Neuronal stem cell (in vitro differentiated cells): ENCODE measurements at regions not wholly inside any gene's neighbourhood (a gene's known extent, or its start where the extent isn't known, plus 50 kb on each side); places are given as distances from the start of the nearest gene placed in this dataset.

Experiments
- DNase-seq: peaks from one replicate; pipeline ENCODE4 v3.0.0-alpha.2; 2013; ENCODE audit warnings: low spot score
- H2AFZ ChIP-seq: one replicate; pipeline ENCODE4 v1.6.1; 2013; ENCODE audit warnings: mild to moderate bottlenecking, low read length, inconsistent platforms
- H2AK5ac ChIP-seq: 2 replicates; pipeline ENCODE4 v1.6.1; 2013; ENCODE audit warnings: low read depth, mild to moderate bottlenecking, inconsistent platforms, low read length, moderate library complexity, mixed read lengths
- H2BK120ac ChIP-seq: 2 replicates; pipeline ENCODE4 v1.6.1; 2013; ENCODE audit warnings: low read depth, mild to moderate bottlenecking, inconsistent platforms, low read length, moderate library complexity, mixed read lengths
- H2BK12ac ChIP-seq: one replicate; pipeline ENCODE4 v1.6.1; 2013; ENCODE audit warnings: low read length, inconsistent platforms
- H2BK15ac ChIP-seq: 2 replicates; pipeline ENCODE4 v1.6.1; 2013; ENCODE audit warnings: mild to moderate bottlenecking, low read length, inconsistent platforms, mixed read lengths
- H2BK5ac ChIP-seq: one replicate; pipeline ENCODE4 v1.6.1; 2013; ENCODE audit warnings: inconsistent platforms, mild to moderate bottlenecking, low read length, moderate library complexity
- H3K14ac ChIP-seq: one replicate; pipeline ENCODE4 v1.6.1; 2013; ENCODE audit warnings: low read length, inconsistent platforms
- H3K18ac ChIP-seq: 2 replicates; pipeline ENCODE4 v1.6.1; 2013; ENCODE audit warnings: low read length, inconsistent platforms
- H3K23ac ChIP-seq: 2 replicates; pipeline ENCODE4 v1.6.1; 2013; ENCODE audit warnings: low read depth, mild to moderate bottlenecking, mixed read lengths, low read length, inconsistent platforms; ENCODE audit not compliant: poor library complexity
- H3K27ac ChIP-seq: replicated peaks from 3 replicates; pipeline ENCODE4 v1.5.1; 2013; ENCODE audit warnings: low read length, inconsistent platforms
- H3K27me3 ChIP-seq, 3 experiments: 2 replicates each; pipeline ENCODE4 v1.6.1; 2013; ENCODE audit warnings: low read length in 3 of 3, mild to moderate bottlenecking in 2 of 3, inconsistent platforms in 1 of 3, low read depth in 1 of 3, mixed read lengths in 1 of 3, moderate library complexity in 1 of 3; ENCODE audit not compliant: control insufficient read depth in 3 of 3, insufficient read depth in 3 of 3
- H3K36me3 ChIP-seq, 2 donors: replicated peaks in 1 of 2; 2 replicates each; pipeline ENCODE4 v1.6.1; 2013; ENCODE audit warnings: low read length in 2 of 2; ENCODE audit not compliant: control insufficient read depth in 2 of 2, insufficient read depth in 2 of 2
- H3K4ac ChIP-seq: 2 replicates; pipeline ENCODE4 v1.6.1; 2013; ENCODE audit warnings: inconsistent platforms, mild to moderate bottlenecking, low read length, moderate library complexity
- H3K4me1 ChIP-seq, 2 donors: 1 replicate in 1 of 2; 2 replicates in 1 of 2; pipeline ENCODE4 v1.6.1; 2013; ENCODE audit warnings: low read length in 2 of 2, low read depth in 1 of 2; ENCODE audit not compliant: control insufficient read depth in 2 of 2, insufficient read depth in 1 of 2
- H3K4me2 ChIP-seq: one replicate; pipeline ENCODE4 v1.6.1; 2013; ENCODE audit warnings: mild to moderate bottlenecking, low read length, inconsistent platforms; ENCODE audit not compliant: insufficient read depth, poor library complexity, severe bottlenecking
- H3K4me3 ChIP-seq, 2 donors: 2 replicates each; pipeline ENCODE4 v1.5.1; 2013; ENCODE audit warnings: low read length in 2 of 2, mild to moderate bottlenecking in 2 of 2, inconsistent platforms in 1 of 2, moderate library complexity in 1 of 2
- H3K79me1 ChIP-seq: one replicate; pipeline ENCODE4 v1.6.1; 2013; ENCODE audit warnings: low read depth, mild to moderate bottlenecking, inconsistent platforms, low read length, moderate library complexity
- H3K9ac ChIP-seq: one replicate; pipeline ENCODE4 v1.6.1; 2013; ENCODE audit warnings: mild to moderate bottlenecking, low read depth, low read length, inconsistent platforms; ENCODE audit not compliant: poor library complexity
- H3K9me3 ChIP-seq, 2 donors: replicated peaks in 1 of 2; 2 replicates each; pipeline versions ENCODE3 to v1.6.1; 2013; ENCODE audit warnings: low read length in 2 of 2, mild to moderate bottlenecking in 2 of 2, inconsistent platforms in 1 of 2, low read depth in 1 of 2, mixed read lengths in 1 of 2, moderate library complexity in 1 of 2; ENCODE audit not compliant: control insufficient read depth in 2 of 2, insufficient read depth in 1 of 2
- H4K8ac ChIP-seq: one replicate; pipeline ENCODE4 v1.6.1; 2013; ENCODE audit warnings: low read depth, mild to moderate bottlenecking, inconsistent platforms, low read length, moderate library complexity
- H4K91ac ChIP-seq: one replicate; pipeline ENCODE4 v1.6.1; 2013; ENCODE audit warnings: low read length, low read depth, mild to moderate bottlenecking, inconsistent platforms; ENCODE audit not compliant: poor library complexity
- WGBS, 2 donors: extraction: QIAGEN DNeasy Blood & Tissue Kit; methylation state at CpG; one replicate each; pipeline ENCODE4 v1.1.7; 2013; ENCODE audit warnings: missing lambda C conversion rate in 2 of 2, mixed read lengths in 1 of 2; ENCODE audit not compliant: insufficient read length in 2 of 2, insufficient replicate concordance in 1 of 2; ENCODE audit errors: extremely low coverage in 2 of 2; 5-methylcytosine and 5-hydroxymethylcytosine counted together

DNA sequence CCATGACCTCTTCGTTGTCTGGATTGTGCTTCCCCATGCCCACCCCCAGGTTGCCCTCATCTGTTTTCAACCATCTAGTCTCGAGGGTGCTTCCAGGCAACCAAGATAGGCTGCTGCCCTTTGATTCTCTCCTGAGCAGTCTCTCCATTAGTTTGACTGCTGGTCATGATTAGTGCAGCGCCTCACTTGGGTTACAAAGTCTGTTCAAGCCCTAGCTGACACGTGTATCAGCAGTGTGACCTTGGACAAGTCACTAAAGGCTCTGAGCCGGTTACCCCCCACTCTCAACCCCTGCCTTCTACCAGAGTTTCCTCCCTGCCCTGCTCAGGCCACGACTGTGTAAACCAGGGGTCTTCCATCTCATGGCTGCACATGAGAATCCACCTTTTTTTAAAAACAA is 185.3 kb upstream of the PWP1 start:
- Histone ChIP-seq H3K23ac (no peak overlapping the region), H2BK5ac (no peak overlapping the region), H3K18ac (no peak overlapping the region), H3K9ac (no peak overlapping the region), H2BK12ac (no peak overlapping the region), H2BK15ac (no peak overlapping the region), H2AK5ac (no peak overlapping the region), H2BK120ac (peak overlapping the region; percentile 53), H3K14ac (no peak overlapping the region), H3K4me2 (no peak overlapping the region), H3K27ac (no peak overlapping the region), H3K36me3 (no peaks in the 10 kb centered on the region), H4K91ac (no peak overlapping the region), H3K9me3 (peaks cover 0 to 3% of the 10 kb centered on the region in 2 donors), H4K8ac (no peak overlapping the region), H3K4me1 (no peaks in the 10 kb centered on the region), H2AFZ (no peak overlapping the region), H3K27me3 (no peaks in the 10 kb centered on the region), H3K79me1 (no peaks in the 10 kb centered on the region), H3K4ac (no peak overlapping the region), H3K4me3 (no peak overlapping the region)
- DNase-seq, result no peak
- no CpG with 5 or more reads among the region's 6 CpGs for WGBS, 2 donors

DNA sequence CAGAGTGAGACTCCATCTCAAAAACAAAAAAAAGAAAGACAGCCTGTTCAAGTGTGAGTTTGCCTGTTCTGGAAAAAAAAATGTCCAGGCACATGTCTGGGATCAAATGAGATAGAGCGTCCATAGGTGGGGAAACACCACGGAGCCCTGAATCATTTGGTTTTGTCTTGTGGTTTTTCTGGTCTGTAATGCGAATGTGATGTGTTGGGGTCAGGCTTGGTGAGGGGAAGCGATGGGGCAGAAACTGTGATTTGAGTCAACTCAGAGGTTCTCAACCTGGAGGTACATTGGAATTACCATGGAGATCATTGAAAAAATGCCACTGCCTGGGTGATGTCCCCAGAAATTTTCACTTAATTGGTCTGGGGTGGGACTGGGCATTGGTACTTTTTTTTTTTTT is 183.9 kb upstream of the PWP1 start:
- no CpG with 5 or more reads among the region's 4 CpGs for WGBS, 2 donors
- H2BK12ac ChIP-seq, result no peak overlapping the region

DNA sequence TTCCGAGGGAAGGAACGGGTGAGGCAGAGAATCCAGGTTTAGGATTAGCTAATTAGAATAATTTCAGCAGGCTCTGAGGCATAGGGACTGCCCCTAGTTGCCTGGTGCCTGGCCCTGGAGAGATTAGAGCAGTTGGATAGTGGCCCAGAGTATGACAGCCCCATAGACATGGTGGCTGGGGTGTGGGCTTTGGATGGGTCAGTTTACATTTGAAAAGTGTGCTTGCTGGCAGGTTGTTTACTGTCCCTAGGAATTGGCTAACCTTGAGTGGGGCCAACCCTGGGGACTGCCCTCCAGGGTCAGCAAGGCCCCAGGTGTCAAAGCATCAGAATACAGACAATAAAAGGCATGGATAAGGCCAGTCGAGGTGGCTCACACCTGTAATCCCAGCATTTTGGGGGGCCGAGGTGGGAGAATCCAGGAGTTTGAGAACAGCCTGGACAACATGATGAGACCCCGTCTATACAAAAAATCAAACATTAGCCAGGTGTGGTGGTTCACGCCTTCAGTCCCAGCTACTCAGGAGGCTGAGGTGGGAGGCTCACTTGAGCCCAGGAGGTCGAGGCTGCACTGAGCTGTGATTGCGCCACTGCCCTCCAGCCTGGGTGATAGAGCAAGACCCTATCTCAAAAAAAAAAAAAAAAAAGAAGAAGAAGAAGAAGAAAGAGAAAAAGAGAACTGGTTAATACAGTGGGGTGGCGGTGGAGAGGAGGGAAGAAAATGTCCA is 182.3 kb upstream of the PWP1 start:
- H3K23ac ChIP-seq, result no peak overlapping the region
- H2BK15ac ChIP-seq, result no peak overlapping the region
- H4K91ac ChIP-seq, result no peak overlapping the region

More for the DNA sequence above, 183.9 kb upstream of the PWP1 start:
- H3K27ac ChIP-seq, result no peak overlapping the region
- H3K79me1 ChIP-seq, result no peaks in the 10 kb centered on the region
- H4K8ac ChIP-seq, result no peak overlapping the region
- no peak overlapping the region for H3K14ac ChIP-seq
- H3K4ac ChIP-seq, result no peak overlapping the region
- H3K36me3 ChIP-seq, result no peaks in the 10 kb centered on the region
- no peak overlapping the region for H2BK15ac ChIP-seq
- no peak overlapping the region for H3K18ac ChIP-seq
- no peak overlapping the region for H3K9ac ChIP-seq
- no peak overlapping the region for H3K23ac ChIP-seq
- H3K27me3 ChIP-seq, result no peaks in the 10 kb centered on the region
- H2BK5ac ChIP-seq, result no peak overlapping the region
- no peak overlapping the region for H3K4me2 ChIP-seq
- H2BK120ac ChIP-seq, result no peak overlapping the region
- H3K4me1 ChIP-seq, result no peaks in the 10 kb centered on the region
- H4K91ac ChIP-seq, result no peak overlapping the region
- DNase-seq, result no peak
- no peak overlapping the region for H2AK5ac ChIP-seq
- no peak overlapping the region for H3K4me3 ChIP-seq
- peaks cover 0 to 3% of the 10 kb centered on the region in 2 donors for H3K9me3 ChIP-seq
- H2AFZ ChIP-seq, result no peak overlapping the region

DNA sequence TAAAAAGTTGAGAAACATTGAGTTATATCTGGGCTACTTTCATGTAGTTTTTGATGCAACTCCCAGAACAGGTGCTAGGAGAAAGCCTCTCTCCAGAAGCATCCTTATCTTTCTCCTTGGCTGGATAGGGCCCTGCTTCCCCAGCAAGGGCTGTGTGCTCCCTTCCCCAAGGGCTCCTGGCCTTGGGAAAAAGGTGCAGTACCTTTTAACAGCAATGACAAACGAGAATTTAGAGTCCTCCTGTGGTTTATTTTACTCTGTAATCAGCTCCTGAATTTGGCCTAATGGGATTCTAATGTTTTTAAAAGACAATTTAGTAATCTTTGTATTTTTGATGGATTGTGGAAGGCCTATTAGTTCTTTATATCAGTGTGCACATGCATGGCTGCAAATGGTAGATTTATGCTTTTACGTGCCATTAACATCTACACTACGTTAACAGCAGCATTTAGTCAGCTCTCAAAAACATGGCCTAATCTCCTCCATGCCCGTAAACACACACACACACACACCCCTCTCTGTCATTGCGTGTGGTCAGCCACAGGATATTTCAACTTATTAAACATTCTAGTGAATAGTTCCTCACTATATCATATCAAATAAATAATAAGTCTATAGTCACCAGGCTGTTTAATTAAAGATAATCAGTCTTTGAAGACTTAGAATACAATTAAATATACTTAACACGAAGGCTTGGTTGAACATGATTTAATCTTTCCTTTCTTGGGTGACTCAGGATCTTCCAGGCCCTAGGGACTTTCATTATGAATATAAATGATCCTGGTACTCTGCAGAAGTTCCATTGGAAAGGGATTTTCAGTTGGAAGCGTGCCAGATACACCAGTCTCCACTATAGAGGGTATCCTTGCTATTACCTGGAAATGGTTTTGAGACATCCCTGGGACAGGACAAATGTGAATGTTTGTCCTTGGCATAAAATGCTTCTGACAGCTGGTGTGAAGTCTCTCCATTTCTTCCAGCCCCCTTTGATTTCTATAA is 181.4 kb upstream of the PWP1 start:
- H2AK5ac ChIP-seq, result no peak overlapping the region

More for the DNA sequence above, 182.3 kb upstream of the PWP1 start:
- Histone ChIP-seq H3K79me1 (no peaks in the 10 kb centered on the region), H2AFZ (no peak overlapping the region), H4K8ac (no peak overlapping the region), H3K36me3 (no peaks in the 10 kb centered on the region), H2BK12ac (no peak overlapping the region), H3K9me3 (no peaks in the 10 kb centered on the region), H3K18ac (no peak overlapping the region), H2AK5ac (no peak overlapping the region), H3K27ac (no peak overlapping the region), H3K14ac (no peak overlapping the region), H2BK120ac (no peak overlapping the region), H3K4me2 (no peak overlapping the region), H3K4me3 (no peak overlapping the region), H3K9ac (no peak overlapping the region), H3K4ac (no peak overlapping the region), H3K27me3 (no peaks in the 10 kb centered on the region), H3K4me1 (no peaks in the 10 kb centered on the region), H2BK5ac (no peak overlapping the region)
- no CpG with 5 or more reads among the region's 9 CpGs for WGBS, 2 donors
- no peak for DNase-seq

More for the DNA sequence above, 181.4 kb upstream of the PWP1 start:
- Histone ChIP-seq H4K91ac (no peak overlapping the region), H3K79me1 (no peaks in the 10 kb centered on the region), H2BK120ac (no peak overlapping the region), H3K4me1 (peaks cover 0 to 3% of the 10 kb centered on the region in 2 donors), H3K9ac (no peak overlapping the region), H4K8ac (no peak overlapping the region), H3K36me3 (no peaks in the 10 kb centered on the region), H3K4ac (no peak overlapping the region), H3K14ac (no peak overlapping the region), H2BK5ac (no peak overlapping the region), H3K23ac (no peak overlapping the region), H2BK12ac (no peak overlapping the region), H3K27ac (no peak overlapping the region), H3K18ac (no peak overlapping the region), H3K27me3 (no peaks in the 10 kb centered on the region), H2AFZ (no peak overlapping the region), H2BK15ac (no peak overlapping the region), H3K4me2 (no peak overlapping the region), H3K9me3 (no peaks in the 10 kb centered on the region), H3K4me3 (no peak overlapping the region)
- no peak for DNase-seq
- no CpG with 5 or more reads among the region's 7 CpGs for WGBS, 2 donors
